Cardiac fibroblast (primary cell): ENCODE measurements at regions not wholly inside any gene's neighbourhood (a gene's known extent, or its start where the extent isn't known, plus 50 kb on each side); places are given as distances from the start of the nearest gene placed in this dataset.

Experiments used
- DNase-seq, 2 donors: peaks; one replicate each; pipeline versions ENCODE4 v3.0.0 to v3.0.0-alpha.2; 2010; ENCODE audit warnings: low read depth in 2 of 2
- H3K4me3 ChIP-seq, 2 donors: replicated peaks in 1 of 2; 1 replicate in 1 of 2; 2 replicates in 1 of 2; pipeline ENCODE4 v1.5.1; 2011; ENCODE audit warnings: low read depth in 2 of 2, low read length in 2 of 2, mild to moderate bottlenecking in 2 of 2, moderate library complexity in 1 of 2
- TF ChIP-seq, protein P1 (sequence below): IDR thresholded peaks from one replicate; pipeline ENCODE4 v1.5.1; 2011; ENCODE audit warnings: low read depth, mild to moderate bottlenecking, low read length, inconsistent platforms

DNA sequence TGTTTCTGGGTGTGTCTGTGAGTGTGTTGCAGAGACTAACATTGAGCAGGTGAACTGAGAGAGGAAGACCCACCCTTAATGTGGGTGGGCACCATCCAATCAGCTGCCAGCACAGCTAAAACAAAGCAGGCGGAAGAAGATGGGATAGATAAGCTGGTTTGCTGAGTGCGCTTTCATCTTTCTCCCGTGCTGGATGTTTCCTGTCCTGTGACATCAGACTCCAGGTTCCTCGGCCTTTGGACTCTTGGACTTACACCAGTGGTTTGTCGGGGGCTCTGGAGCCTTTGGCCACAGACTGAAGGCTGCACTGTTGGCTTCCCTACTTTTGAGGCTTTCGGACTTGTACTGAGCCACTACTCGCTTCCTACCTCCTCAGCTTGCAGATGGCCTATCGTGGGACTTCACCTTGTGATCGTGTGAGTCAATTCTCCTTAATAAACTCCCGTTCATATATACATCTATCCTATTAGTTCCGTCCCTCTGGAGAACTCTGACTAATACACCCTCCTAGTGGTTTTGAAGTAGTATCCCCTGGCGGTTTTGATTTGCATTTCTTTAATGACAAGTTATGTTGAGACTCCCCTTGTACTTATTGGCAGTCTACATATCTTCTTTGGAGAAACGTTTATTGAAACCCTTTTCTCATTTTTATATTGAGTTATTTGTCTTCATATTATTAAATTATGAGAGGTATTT lies 546.6 kb upstream of the TMPRSS15 start:
- no peak for DNase-seq
- H3K4me3 ChIP-seq: no peak overlapping the region
- TF ChIP-seq, protein P1, sequence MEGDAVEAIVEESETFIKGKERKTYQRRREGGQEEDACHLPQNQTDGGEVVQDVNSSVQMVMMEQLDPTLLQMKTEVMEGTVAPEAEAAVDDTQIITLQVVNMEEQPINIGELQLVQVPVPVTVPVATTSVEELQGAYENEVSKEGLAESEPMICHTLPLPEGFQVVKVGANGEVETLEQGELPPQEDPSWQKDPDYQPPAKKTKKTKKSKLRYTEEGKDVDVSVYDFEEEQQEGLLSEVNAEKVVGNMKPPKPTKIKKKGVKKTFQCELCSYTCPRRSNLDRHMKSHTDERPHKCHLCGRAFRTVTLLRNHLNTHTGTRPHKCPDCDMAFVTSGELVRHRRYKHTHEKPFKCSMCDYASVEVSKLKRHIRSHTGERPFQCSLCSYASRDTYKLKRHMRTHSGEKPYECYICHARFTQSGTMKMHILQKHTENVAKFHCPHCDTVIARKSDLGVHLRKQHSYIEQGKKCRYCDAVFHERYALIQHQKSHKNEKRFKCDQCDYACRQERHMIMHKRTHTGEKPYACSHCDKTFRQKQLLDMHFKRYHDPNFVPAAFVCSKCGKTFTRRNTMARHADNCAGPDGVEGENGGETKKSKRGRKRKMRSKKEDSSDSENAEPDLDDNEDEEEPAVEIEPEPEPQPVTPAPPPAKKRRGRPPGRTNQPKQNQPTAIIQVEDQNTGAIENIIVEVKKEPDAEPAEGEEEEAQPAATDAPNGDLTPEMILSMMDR: no peak

DNA sequence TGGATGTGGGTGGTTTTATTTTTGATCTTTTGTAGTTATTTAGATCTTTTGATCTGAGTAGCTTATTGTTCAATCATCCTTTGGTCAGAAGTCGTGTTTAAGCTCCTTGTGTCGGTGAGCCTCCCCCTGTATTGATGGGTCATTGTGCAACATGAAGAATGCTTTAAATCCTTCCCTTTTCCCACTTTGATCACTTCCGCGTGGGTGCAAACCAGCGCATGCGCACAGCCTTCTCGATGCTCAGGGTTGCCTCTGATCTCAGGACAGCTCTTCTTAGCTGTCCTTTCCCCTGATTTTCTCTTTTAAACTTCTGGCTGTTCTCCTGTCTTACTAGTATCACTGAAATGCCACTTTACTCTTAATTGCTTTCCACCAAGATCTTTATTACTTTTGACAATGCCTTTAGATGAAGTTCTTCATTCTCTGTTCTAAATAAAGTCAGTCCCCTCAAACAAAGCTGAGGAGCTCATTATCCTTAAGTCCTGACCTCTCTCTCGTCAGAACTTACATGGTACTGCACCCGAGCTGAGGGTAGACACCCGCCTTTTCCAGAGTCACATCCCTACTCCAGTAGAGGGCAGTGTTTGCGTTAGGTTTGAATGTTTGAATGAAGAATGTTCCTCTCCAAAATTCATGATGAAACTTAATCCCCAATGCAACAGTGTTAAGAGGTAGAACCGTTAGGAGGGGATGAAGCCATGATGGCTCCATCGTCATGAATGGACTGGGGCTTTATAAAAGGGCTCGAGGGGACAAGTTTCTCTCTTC lies 547.9 kb upstream of the TMPRSS15 start:
- DNase-seq: no peak
- no peak overlapping the region for H3K4me3 ChIP-seq
- TF ChIP-seq, protein P1: no peak

DNA sequence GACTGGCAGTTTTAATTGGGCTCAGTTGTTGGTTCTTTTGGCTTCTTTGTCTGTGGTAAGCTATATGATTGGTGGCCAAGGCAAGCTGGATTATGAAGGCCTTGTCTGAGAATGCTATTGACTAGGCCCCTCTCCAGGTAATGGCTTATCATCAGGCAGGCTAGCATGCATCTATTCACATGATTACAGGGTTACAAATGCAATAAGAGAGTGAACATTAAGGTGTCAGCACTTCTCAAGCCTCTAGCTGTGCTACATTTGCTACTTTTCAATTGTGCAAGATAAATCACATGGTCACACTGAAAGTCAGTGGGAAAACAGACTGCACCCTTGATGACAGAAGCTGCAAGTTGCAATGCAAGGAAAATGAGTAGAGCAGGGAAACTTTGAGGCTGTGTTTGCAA lies 550.9 kb upstream of the TMPRSS15 start:
- no peak for DNase-seq
- no peak overlapping the region for H3K4me3 ChIP-seq
- TF ChIP-seq, protein P1: no peak

DNA sequence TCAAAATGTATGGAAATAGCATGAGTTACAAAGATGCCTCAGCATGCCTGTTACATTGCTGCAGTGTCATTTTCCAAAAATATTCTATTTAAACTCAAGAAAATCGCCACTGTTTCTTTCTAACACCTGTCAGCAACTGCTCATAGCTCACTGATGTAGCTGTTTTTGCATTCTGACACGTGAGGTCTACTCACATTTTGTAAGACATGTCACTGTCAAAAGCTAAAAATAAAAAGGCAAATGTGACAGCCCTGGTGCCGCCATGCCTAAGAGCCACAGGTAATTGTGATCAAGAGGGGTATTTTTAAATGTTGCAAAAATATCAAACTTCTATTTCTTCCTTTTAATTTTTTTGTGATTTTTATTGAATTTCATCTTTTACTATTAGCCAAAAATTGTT lies 556.2 kb upstream of the TMPRSS15 start:
- TF ChIP-seq, protein P1: no peak
- DNase-seq: no peak
- H3K4me3 ChIP-seq: no peak overlapping the region

DNA sequence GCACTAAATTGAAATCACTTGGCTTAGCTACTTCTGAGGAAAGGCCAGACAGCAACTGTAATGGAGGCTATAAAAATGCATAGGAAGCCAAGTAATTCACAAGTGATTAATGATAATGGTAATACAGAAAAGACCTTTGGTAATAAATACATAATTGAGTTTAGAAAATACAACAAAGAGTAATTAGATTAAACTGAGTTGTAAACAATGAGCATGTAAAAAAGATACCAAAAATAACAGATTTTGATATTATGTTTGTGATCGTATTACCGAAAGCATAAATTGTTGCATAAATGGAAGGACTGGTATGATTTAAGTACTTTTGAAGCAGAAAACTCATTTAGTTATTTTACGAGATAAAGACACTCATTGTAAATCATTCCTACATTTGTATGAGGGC lies 556.7 kb upstream of the TMPRSS15 start:
- H3K4me3 ChIP-seq: no peak overlapping the region
- DNase-seq: no peak
- TF ChIP-seq, protein P1: no peak

DNA sequence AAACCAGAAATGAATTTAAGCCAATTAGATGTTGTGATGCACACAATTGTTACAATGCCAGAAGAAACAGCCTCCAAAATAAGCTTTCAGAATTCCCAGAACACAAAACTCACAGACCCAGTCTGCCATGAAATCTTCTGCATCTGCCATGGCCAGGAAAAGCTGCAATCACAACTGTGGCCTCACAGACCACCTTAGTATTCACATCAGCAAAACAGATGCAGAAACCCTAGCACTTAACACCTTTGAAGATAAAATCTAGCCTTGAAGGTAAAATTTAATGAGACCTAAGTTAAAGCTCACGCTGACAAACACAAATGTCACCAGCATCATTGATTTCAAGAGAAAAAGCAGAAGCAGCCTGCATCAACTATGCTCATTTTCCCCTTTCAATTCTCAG lies 566.8 kb upstream of the TMPRSS15 start:
- TF ChIP-seq, protein P1: no peak
- no peak for DNase-seq
- H3K4me3 ChIP-seq: no peak overlapping the region
